ENCODE measurements at regions not wholly inside any gene's neighbourhood (a gene's known extent, or its start where the extent isn't known, plus 50 kb on each side); places are given as distances from the start of the nearest gene placed in this dataset.
"Not testable (repeated sequence)": the region's sequence is repeated elsewhere in the genome, so short reads cannot be mapped to it uniquely, and the experiment has no call there.

GRCh38 chr4:132557660-132558059, 591.4 kb upstream of the PCDH10 start:
- no peak for DNase-seq

DNA sequence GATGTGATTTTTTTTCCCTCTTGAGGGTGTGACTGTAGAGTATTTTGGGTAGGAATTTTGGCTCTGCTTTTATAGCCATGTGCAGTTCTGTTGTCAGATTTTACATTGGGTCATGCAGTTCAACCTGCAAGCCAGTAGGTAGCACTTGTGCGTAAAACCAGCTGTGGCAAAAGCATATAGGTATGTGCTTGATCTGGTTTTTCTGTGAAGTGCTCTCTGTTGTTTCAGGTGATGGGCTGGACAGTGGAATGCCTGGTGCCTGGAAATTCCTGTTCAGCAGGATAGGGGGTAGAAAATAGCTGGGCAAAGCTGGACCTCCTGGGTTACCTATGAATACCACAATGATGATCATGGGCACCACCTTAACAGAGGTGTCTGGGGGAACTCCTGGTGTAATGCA, 584.2 kb upstream of the PCDH10 start:
- no peak for DNase-seq

DNA sequence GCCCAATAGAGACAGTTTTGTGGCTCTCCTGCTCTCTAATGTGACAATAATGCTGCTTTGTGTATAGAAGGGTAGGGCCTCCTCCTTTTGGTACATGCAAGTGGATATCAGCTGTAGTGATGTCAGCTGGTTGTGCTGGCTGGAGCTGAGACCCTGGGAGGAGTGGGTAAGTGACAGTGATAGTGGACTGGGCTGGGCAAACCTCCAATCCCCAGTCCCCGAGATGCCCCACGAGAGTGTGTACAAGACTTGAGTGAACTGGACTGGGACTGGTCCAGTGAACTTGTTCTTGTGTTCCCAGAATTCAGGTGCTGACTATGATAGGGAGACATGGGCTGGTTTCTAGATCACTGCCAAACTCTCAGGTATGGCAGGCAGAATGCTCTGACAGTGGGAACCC, 583.6 kb upstream of the PCDH10 start:
- DNase-seq: no peak

GRCh38 chr4:132572210-132572609, 576.9 kb upstream of the PCDH10 start:
- no peak for DNase-seq

DNA sequence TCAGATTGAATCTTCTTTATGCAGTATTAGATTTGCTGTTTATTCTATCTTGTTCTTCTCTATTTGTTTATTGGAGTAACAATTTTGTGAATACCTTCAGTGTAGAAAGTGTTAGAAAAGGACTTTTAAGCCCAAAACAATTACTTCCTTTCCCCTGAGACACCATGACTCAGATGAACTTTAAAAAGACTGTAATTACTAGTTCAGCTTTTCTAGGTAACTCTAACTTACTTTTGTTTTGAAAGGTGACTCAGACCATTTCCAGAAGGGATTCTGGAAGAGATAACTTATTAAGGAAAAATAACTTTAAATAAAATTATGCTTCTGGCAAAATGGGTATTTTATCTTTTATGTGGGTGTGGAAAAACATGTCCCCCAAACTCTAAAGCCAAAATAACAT, 561.5 kb upstream of the PCDH10 start:
- DNase-seq: no peak

DNA sequence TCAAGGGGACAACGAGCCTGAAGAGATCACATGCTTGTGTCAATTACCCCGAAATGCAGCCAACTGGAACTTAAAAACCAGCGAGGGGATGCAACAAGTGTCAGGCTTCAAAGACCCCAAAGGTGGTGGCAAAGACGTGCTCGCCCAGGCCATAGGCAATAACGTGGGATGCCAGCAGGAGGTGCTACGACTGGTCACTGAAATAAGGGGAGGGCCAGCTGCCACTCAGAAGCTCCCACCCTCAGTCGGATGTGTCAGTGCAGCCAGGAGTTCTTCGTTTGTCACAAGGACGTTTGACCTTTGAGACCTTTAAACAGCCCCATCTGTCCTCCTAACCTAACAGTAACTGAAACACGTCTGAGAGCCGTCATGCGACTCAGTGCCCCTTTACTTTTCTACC, 556.8 kb upstream of the PCDH10 start:
- no peak for DNase-seq

- no peak for DNase-seq
Measured at GRCh38 chr4:132592850-132593249, 556.2 kb upstream of the PCDH10 start.

DNA sequence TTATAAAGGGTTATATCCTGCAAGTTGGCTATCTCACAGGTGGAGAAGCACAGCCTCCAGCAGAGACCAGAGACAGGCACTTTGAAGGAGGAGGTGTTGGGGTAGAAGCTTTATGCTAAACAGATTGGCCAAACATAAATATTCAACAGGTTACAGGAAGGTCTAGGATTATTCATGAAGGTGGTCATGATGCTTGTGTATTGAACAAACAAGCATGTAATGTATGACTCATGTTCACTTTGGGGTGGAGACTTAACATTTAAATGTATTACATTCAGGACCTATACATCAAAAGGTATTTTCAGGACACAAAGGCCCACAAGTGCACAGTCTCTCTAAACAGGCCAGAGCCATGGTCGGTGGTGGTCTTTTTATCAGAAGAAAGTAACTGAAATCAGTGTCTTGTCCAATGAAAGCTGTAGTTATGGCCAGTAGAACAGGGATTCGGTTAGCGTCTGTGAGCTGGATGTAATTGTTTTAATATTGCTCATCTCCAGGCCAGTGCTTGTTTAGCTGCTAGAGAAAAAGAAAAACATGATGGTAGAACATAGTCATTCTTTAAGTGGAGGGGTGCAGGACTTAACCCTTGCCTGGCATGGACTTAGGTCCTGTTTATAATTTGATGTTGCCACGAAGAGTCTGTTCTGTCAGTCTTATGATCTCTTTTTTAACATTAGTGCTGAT, 555.2 kb upstream of the PCDH10 start:
- no peak for DNase-seq

DNA sequence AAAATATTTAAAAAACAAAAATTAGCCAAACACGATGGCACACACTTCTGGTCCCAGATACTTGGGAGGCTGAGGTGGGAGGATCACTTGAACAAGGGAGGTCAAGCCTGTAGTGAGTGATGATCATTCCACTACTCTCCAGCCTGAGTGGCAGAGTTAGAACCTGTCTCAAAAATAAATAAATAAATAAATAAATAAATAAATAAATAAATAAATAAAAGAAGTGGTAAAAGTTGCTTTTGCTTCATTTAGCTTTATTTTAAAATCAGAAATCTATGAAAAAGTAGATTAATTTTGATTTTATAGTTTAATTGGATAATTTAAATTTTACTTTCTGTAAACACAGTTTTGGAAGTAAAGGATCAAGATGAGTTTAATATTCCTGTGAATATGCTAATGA, 552.9 kb upstream of the PCDH10 start:
- no peak for DNase-seq

GRCh38 chr4:132605551-132605950, 543.5 kb upstream of the PCDH10 start:
- DNase-seq: no peak

DNA sequence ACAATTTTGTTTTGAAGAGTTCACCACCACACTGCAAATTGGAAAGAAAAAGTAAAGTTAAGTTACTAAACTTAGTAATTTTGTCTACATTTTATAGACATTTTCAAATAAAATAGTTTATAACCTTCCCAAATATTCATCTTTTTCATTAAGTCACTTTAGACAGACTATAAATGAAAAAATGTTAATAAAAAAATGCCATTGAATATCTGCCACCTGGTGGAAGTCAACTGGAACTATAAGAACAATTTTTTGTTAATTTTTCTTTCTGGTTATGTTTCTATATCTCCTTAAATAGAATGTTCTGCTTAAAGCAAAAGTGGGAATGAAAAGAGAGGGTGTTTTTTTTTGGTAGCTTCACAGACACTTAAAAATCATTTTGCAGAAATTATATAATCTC, 534.4 kb upstream of the PCDH10 start:
- peak; percentile 7 for DNase-seq

- DNase-seq: no peak
Measured at GRCh38 chr4:132619968-132620367, 529.1 kb upstream of the PCDH10 start.

DNA sequence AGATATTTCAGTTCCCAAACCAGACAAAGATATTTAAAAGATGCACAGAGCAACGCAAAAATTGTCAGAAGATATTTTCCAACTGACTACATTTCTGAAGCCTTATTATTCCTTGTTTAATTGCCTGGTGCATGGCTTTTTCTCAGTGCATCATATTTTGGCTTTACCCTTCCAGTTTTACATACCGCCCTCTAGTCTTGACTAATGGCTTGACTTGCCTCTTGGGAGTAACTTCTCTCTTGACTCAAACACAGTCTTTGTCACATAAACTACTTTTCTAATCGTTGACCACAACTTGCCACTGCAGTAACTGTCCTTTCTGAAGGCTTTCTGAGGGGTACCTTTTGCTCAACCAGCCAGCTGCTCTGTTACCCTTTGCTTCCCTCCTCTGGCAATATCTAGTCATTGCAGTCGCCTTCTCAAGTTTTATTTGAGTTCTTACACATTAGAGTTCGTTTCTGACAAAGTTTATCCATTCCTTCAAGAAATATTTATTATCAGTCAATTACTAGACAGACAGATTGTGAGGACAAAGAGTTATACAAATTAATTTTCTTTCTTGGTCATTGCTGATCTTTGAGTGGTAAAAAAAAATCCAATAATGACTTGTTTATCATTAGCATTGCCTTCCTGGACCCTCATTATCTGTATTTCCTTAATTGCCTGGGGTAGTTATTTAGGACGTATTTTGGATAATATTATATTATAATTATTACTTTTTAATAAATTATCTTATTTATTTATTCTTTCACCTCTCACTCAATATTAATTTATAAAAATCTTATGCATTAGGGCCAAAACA, 506.9 kb upstream of the PCDH10 start:
- peak; percentile 64 for DNase-seq

DNA sequence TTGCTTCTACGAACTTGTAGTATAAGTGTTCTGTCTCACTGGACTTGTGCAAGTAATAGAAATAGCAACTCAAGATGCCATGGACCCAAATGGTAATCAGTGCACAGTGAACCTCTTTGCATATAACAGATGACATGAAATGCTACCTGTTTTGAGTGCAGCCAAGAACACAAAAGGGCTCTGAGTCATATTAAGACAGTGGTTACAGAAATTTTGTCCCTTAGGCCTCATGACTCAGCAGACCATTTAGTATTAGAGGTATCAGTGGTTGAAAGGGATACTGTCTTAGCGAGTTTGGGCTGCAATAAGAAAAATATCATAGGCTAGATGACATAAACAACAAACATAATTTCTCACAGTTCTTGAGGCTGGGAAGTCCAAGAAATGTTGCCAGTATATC, 502.9 kb upstream of the PCDH10 start:
- DNase-seq: no peak

DNA sequence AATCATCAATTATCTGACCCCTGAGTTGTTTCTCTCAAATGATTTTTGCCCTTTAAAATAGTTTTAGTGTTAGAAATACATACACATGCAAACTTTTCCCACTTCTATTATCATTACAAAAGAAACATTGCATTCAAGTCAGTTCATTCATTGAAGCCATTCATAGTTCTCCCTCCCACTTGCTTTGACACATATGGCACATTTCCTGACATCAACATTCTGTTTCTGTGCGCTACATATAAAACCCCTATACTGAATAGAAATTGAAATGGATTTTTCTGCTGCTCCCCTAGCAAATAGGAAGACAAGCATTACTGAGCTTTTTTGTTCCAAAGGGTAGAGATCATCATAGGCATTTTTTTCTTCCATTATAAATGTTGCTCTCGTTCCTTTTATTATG, 497.9 kb upstream of the PCDH10 start:
- no peak for DNase-seq

DNA sequence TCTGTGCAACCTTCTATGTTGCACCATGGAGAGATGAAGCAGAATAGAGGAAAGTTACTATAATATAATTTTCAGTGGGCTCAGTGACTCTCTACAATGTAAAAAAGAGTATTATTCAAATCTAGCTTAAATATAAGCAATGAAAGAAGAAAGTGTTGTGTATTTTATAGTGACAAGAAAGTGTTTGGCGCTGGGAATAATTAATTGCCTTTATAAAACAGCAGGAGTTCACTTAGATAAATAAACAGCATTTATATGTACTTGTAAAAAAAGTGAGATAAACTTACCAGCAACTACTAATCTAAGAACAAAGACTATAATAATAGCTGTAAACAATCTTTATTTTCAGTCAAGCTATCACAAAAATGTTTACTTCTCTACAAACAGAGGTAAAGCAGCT, 488.9 kb upstream of the PCDH10 start:
- DNase-seq: no peak

GRCh38 chr4:132662456-132662855, 486.6 kb upstream of the PCDH10 start:
- no peak for DNase-seq

- DNase-seq: no peak
Measured at GRCh38 chr4:132669786-132670185, 479.3 kb upstream of the PCDH10 start.

- no peak for DNase-seq
Measured at GRCh38 chr4:132670557-132670956, 478.5 kb upstream of the PCDH10 start.

DNA sequence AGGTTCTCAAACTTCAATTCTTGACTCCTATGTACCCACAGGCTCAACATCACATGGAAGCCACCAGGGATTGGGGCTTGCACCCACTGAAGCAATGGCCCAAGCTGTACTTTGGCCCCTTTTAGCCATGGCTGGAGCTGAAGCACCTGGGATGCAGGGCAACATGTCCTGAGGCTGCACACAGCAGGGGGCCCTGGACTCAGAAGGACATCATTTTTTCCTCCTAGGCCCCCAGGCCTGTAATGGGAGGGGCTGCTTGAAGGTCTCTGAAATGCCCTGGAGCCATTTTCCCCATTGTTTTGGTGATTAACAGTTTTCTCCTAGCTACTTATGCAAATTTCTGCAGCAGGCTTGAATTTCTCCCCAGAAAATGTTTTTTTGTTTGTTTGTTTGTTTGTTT, 465.1 kb upstream of the PCDH10 start:
- DNase-seq: no peak

- DNase-seq: no peak
Measured at GRCh38 chr4:132691026-132691425, 458.1 kb upstream of the PCDH10 start.

DNA sequence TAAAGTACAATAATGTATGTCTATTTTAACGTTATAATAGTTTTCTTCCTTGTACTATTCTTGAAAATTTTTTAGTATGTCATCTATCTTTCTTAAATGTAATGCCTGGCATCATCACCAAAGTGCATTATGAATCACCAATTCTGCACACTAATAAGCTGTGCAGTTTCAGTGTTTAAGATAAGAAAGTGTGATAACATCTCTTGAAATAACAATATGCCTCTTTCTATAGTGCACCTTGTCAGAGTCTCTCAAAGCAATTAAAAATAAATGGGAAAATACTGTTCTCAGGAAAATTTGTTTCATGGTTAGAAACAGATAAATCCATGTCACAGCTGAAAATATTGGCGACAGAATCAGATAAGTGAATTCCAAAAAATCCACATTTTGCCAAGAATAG, 457.4 kb upstream of the PCDH10 start:
- no peak for DNase-seq

GRCh38 chr4:132694775-132695174, 454.3 kb upstream of the PCDH10 start:
- no peak for DNase-seq

- DNase-seq: not testable (repeated sequence)
Measured at GRCh38 chr4:132697505-132697904, 451.6 kb upstream of the PCDH10 start.

DNA sequence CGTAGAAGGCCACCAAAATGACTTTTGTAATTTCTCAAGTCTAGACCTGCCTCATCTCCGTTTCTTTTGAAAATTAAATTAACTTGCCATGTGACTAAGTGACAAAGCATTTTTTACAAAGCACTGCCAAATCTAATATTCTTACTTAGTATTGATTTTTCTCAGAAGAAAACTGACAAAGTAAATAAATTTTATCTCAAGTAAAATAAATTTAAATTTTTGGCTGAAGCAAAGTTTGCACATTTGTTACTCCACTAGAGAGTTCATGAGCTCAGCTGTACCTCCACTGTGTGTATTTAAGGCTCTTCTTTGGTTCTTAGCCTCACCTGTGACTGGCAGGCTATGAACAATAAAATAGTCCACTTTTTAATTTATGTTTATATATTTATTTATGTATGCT, 441.1 kb upstream of the PCDH10 start:
- no peak for DNase-seq

Measured in hematopoietic multipotent progenitor cell treated with erythropoietin and hydrocortisone succinate and interleukin-3 and kit ligand, for 6 days (in vitro differentiated cells).